ENCODE measurements at regions not wholly inside any gene's neighbourhood (a gene's known extent, or its start where the extent isn't known, plus 50 kb on each side); places are given as distances from the start of the nearest gene placed in this dataset.

DNA sequence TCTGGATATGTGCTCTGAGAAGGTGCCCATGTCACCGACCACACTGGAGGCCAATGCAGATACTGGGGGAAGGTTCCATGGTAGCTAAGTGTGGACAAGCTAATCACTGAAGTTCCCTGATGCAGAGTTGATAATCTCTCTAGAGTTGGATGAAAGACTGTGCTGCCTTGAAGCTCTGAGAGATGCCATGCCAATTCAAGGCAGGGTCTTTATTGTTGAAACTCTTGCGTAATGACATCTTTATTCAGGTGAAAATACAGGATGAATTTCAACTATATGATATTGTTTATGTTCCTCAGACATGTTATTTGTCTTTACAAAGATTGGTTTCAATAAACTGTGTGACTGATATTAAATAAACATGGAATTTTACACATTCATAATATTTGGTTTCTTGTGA, 167.6 kb upstream of the TMEM161B start:
- H4K8ac ChIP-seq (ENCODE audit: extremely low read depth, insufficient read depth, low read length), result no peak overlapping the region
- FAIRE-seq (no peak), DNase-seq (ENCODE audit: low read depth in 1 of 2, low spot score in 2 of 2) (no peak)
- H3K4me2 ChIP-seq (ENCODE audit: insufficient read depth in 1 of 2, low read depth in 2 of 2, low read length in 2 of 2), result no peak overlapping the region
- H3K56ac ChIP-seq (replicated peaks; ENCODE audit: insufficient read length, low read depth, low read length), result no peak overlapping the region
- H3K23me2 ChIP-seq (ENCODE audit: low read depth, low read length), result no peaks in the 10 kb centered on the region
- H2BK15ac ChIP-seq (ENCODE audit: low read length), result no peak overlapping the region
- H3K18ac ChIP-seq (ENCODE audit: extremely low read depth, low read length), result no peak overlapping the region
- WGBS, 2 experiments (ENCODE audit: extremely low coverage in 1 of 2, insufficient coverage in 1 of 2, insufficient read length in 1 of 2, insufficient replicate concordance in 2 of 2, low coverage in 1 of 2, low lambda C conversion rate in 2 of 2, missing lambda C conversion rate in 1 of 2), result 83% methylated on average over 2 of the region's 2 CpGs; no CpG with 5 or more reads in 1 of the 2 experiments
- no peak overlapping the region for H2BK5ac ChIP-seq (ENCODE audit: low read depth, low read length)
- no peak overlapping the region for H4K91ac ChIP-seq (replicated peaks; ENCODE audit: insufficient read length, low read length)
- no peak overlapping the region for H3K27ac ChIP-seq (ENCODE audit: low read depth, low read length)
- H3K4me3 ChIP-seq (ENCODE audit: extremely low read depth in 1 of 4, insufficient read depth in 2 of 4, low read depth in 3 of 4, low read length in 4 of 4), result no peak overlapping the region
- H4K20me1 ChIP-seq (replicated peaks in 1 of 2; ENCODE audit: control insufficient read depth in 1 of 2, insufficient read depth in 2 of 2, low read length in 2 of 2), result no peaks in the 10 kb centered on the region
- CTCF ChIA-PET (ENCODE audit: partially characterized antibody), result interaction anchor here (1.2 to 1.3 kb wide), 2 partner anchors 11 to 38 kb away, joined by 3 to 4 read pairs; no protein-coding TSS in a partner anchor
- POLR2A ChIA-PET (ENCODE audit: partially characterized antibody), result no interaction called here
- no peak overlapping the region for H3K23ac ChIP-seq (ENCODE audit: insufficient read length)
- no peak overlapping the region for H2AK5ac ChIP-seq (ENCODE audit: low read depth, low read length)
- H3K4ac ChIP-seq (replicated peaks; ENCODE audit: insufficient read length, low read depth, low read length), result no peak overlapping the region
- H4K5ac ChIP-seq (ENCODE audit: insufficient read length, low read depth, low read length), result no peak overlapping the region
- no peak overlapping the region for H3K14ac ChIP-seq (ENCODE audit: insufficient read length)
- TF ChIP-seq CHD1 (IDR thresholded peaks at IDR 0.05; ENCODE audit: low read depth, low read length) (no peak), CEBPB (IDR thresholded peaks at IDR 0.05; ENCODE audit: low read depth, low read length) (peak; percentile 86)
- no peaks in the 10 kb centered on the region for H3K27me3 ChIP-seq (replicated peaks in 1 of 4; ENCODE audit: control insufficient read depth in 3 of 4, extremely low read depth in 1 of 4, insufficient read depth in 3 of 4, low read length in 3 of 4)
- H3K4me1 ChIP-seq (replicated peaks in 1 of 4; ENCODE audit: control insufficient read depth in 3 of 4, insufficient read depth in 4 of 4, low read length in 3 of 4), result peaks cover 0 to 3% (median 3%) of the 10 kb centered on the region in 4 experiments; a peak in 2 of 7 replicates
- H3K9me3 ChIP-seq (ENCODE audit: insufficient read depth in 2 of 2, low read depth in 1 of 2, low read length in 1 of 2), result 0 out of 4 replicates have a peak, but pooled peaks cover 0 to 2% of the 10 kb centered on the region in 2 experiments
- H3K9ac ChIP-seq (replicated peaks in 1 of 4; ENCODE audit: extremely low read depth in 1 of 4, low read depth in 3 of 4, low read length in 3 of 4), result no peak overlapping the region
- H3K79me2 ChIP-seq (ENCODE audit: control insufficient read depth in 1 of 2, insufficient read depth in 2 of 2, low read length in 2 of 2), result no peaks in the 10 kb centered on the region
- no peaks in the 10 kb centered on the region for H3K36me3 ChIP-seq (ENCODE audit: control insufficient read depth in 2 of 4, insufficient read depth in 4 of 4, low read length in 3 of 4)
- no peak overlapping the region for H2AFZ ChIP-seq (ENCODE audit: low read length)
- no peak overlapping the region for H2BK20ac ChIP-seq (ENCODE audit: low read length)
- no peak overlapping the region for H2BK120ac ChIP-seq (replicated peaks; ENCODE audit: low read depth, low read length)
- H2BK12ac ChIP-seq (ENCODE audit: low read depth, low read length), result no peak overlapping the region
- H3K79me1 ChIP-seq (ENCODE audit: low read depth, low read length), result no peaks in the 10 kb centered on the region
